HK-2 (cell line): ENCODE measurements at regions not wholly inside any gene's neighbourhood (a gene's known extent, or its start where the extent isn't known, plus 50 kb on each side); places are given as distances from the start of the nearest gene placed in this dataset.

Experiments used
- DNase-seq: peaks from one replicate; pipeline ENCODE4 v3.0.0-alpha.2; 2018; ENCODE audit not compliant: unreplicated experiment

- DNase-seq, result no peak
These were observed 63.5 kb upstream of the ROR1 start for GRCh38 chr1:63710308-63710707.

- DNase-seq, result no peak
These were observed 62.9 kb upstream of the ROR1 start for GRCh38 chr1:63710761-63711380.

DNA sequence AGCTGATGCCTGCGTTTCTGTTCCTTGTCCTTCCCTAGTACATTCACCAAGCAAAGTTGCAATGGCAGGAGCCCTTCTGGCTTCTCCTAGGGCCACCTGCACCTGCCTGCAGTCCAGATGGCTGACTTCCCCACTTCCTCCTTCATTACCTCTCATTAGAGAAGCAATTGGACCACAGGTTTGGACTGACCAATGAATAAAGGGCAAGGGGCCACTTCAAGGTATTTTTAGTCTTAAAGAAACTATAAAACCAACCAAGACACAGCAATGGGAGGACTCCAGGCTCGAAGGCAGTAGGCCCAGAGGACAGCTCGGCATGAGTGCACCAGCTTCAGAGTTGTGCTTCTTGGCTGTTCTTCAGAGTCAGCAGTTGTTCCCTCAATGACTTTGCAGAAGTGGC lies 60.8 kb upstream of the ROR1 start:
- no peak for DNase-seq

DNA sequence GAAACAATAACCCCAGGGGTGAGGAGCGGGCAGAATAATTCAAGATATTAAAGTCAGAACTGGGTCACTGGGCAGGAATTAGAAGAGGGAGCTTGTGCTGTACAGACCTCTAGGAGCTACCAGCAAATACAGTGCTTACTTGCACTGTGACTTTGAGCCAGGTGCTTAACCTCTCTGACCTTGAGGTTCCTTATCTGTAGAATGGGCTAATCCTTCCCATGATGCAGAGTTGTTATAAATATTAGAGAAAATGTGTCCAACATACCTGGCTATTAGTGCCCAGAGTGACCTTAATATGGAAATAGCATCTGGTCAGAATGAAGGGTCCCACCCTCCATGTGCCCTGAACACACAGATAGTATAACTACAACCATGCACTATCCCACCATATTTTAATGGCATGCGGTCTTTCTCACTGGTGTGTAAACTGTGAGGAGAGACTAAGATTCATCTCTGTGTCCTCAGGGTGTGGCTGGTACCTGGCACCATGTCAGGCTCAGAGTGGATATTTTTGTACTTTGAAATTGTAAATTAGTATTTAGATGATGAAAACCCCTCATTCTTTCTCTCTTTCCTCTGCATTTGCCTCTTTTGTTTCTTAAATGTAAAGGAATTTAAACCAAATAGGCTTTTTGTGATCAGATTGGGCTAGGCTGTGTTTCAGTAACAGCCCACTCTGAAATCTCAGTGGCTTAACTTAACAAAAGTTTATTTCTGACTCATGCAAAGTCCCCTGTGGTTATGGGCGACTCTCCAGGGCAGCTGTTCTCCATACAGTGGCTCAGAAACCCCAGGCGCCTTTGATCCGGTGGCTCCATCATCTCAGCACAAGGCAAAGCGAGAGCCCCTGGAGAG lies 60.0 kb upstream of the ROR1 start:
- DNase-seq, result peak; percentile 30

GRCh38 chr1:63714482-63714760 lies 59.4 kb upstream of the ROR1 start:
- no peak for DNase-seq

- no peak for DNase-seq
These were observed 56.2 kb upstream of the ROR1 start for GRCh38 chr1:63717511-63718065.

DNA sequence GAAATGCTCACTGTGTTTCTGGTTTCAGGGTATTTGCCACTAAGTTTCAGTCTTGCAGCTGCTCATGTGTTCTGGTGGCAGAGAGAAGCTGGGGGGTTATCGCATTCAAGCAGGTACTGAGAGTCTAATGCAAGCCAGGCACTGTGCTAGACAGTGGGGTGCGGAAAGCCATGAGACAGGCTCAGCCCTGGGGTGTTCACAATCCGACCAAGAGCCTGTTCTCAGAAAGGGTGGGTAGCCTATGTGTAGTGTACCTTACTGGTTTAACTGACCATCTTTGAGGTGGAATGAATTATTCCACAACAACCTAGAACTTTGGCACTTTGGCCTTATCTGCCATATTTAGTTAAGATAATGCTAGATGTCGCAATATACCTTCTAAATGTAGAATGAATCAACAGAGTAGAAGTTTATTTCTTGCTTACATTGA lies 55.3 kb upstream of the ROR1 start:
- DNase-seq, result no peak

- DNase-seq, result no peak
These were observed 52.2 kb upstream of the ROR1 start for GRCh38 chr1:63721531-63722189.

DNA sequence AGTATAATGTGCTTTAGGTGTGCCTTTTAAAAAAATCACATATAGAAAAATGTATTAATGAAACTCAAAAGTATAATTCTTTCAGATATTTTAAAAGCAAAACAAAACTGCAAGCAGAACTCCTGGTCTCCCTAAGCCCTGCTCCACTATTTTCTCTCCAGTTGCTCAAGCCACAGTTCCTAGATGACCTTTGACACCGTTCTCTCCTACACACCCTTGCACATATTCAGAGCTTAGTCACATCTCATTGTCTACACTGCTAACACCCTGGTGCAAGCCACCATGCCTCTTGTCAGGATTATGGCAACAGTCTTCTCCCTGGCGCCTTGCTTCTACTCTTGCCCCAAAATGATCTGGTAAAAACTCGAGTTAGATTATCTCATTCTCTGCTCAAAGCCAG lies 50.2 kb upstream of the ROR1 start:
- DNase-seq, result no peak
